Activated naive CD4-positive, alpha-beta T cell treated with anti-CD3 and anti-CD28 coated beads for 36 hours (primary cell): ENCODE measurements at regions not wholly inside any gene's neighbourhood (a gene's known extent, or its start where the extent isn't known, plus 50 kb on each side); places are given as distances from the start of the nearest gene placed in this dataset.

ENCODE experiments used
- CTCF ChIA-PET: fragments of 350-600 bp; sonication (Branson Sonifier 250); formaldehyde crosslinking; loops from one replicate; lab custom pipeline; 2021; ENCODE audit warnings: antibody characterized with exemption; lab: Charles Lee
- DNase-seq: peaks from one replicate; pipeline ENCODE4 v3.0.0-alpha.2; 2020
- H3K27ac Mint-ChIP-seq: one replicate; pipeline ENCODE4 v1.8.0; 2021; ENCODE audit warnings: mild to moderate bottlenecking, mixed read lengths
- H3K27me3 Mint-ChIP-seq: one replicate; pipeline ENCODE4 v1.8.0; 2021; ENCODE audit warnings: low read depth, mixed read lengths
- H3K36me3 Mint-ChIP-seq: one replicate; pipeline ENCODE4 v1.8.0; 2021; ENCODE audit warnings: low read depth, mixed read lengths
- H3K4me1 Mint-ChIP-seq: one replicate; pipeline ENCODE4 v1.8.0; 2021; ENCODE audit warnings: low read depth, mixed read lengths
- H3K4me3 Mint-ChIP-seq: one replicate; pipeline ENCODE4 v1.8.0; 2021; ENCODE audit warnings: mild to moderate bottlenecking, moderate library complexity, mixed read lengths
- H3K9me3 Mint-ChIP-seq: one replicate; pipeline ENCODE4 v1.8.0; 2021; ENCODE audit warnings: mixed read lengths
- intact Hi-C: fragments of 100-400 bp; cut with micrococcal nuclease; formaldehyde crosslinking; loops from one replicate; pipeline ENCODE4 v1.15.1; 2023

GRCh38 chr5:74285675-74286280 is 354.8 kb downstream of the ENC1 start:
- CTCF ChIA-PET, result no interaction called here
- Mint-ChIP-seq H3K4me3 (no peak overlapping the region), H3K27ac (no peak overlapping the region), H3K9me3 (no peaks in the 10 kb centered on the region), H3K36me3 (no peaks in the 10 kb centered on the region), H3K27me3 (peaks cover 20% of the 10 kb centered on the region), H3K4me1 (no peaks in the 10 kb centered on the region)
- no peak for DNase-seq
- intact Hi-C loops, result no loop called here

DNA sequence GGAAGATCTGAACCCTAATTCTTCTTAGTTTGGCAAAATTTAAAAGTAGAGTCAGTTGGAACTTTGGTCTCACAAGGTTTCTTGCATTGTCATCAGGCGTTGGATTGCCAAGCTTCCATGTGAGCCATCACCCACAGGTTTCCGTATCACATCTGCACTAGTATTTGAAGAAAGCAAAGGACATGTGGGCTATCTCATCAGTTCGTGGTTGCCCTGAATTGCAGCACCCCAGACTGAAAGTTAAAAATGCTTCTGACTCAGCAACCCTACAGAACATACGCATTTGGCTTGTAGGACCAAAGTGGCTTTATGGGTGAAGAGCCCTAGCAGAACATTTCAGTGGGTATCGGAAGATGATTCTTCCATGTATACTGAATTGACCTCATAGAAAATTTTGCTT is 358.0 kb downstream of the ENC1 start:
- CTCF ChIA-PET, result no interaction called here
- H3K4me3 Mint-ChIP-seq, result no peak overlapping the region

DNA sequence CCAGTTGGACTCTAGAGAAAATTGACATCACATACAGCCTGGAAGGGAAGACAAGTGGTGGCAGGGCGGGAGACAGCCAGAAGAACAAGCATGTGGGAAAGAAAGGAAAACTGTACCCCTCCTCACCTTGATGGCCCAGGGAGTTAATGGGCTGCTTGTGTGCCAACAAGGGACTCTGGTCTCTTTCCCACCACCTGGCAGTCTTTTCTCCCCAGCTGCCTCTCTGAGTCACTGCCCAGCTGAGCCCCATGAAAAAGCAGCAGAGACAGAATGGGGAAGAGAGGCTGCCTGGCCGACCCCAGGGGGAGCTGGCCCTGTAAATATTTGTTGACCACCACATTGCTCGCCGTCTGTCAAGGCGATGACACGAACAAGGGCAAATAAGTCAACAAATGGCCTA is 359.4 kb downstream of the ENC1 start:
- DNase-seq, result no peak
- Mint-ChIP-seq H3K4me3 (no peak overlapping the region), H3K27me3 (peaks cover 11% of the 10 kb centered on the region), H3K9me3 (no peaks in the 10 kb centered on the region), H3K27ac (no peak overlapping the region), H3K36me3 (no peaks in the 10 kb centered on the region), H3K4me1 (no peaks in the 10 kb centered on the region)
- intact Hi-C loops, result no loop called here
- CTCF ChIA-PET, result no interaction called here

More for the DNA sequence above, 358.0 kb downstream of the ENC1 start:
- H3K9me3 Mint-ChIP-seq, result no peaks in the 10 kb centered on the region
- no peaks in the 10 kb centered on the region for H3K4me1 Mint-ChIP-seq
- peaks cover 8% of the 10 kb centered on the region for H3K27me3 Mint-ChIP-seq
- H3K27ac Mint-ChIP-seq, result no peak overlapping the region
- H3K36me3 Mint-ChIP-seq, result no peaks in the 10 kb centered on the region
- intact Hi-C loops, result no loop called here
- DNase-seq, result no peak

- Mint-ChIP-seq H3K27ac (no peak overlapping the region), H3K9me3 (no peaks in the 10 kb centered on the region), H3K36me3 (no peaks in the 10 kb centered on the region), H3K27me3 (peaks cover 11% of the 10 kb centered on the region), H3K4me3 (no peak overlapping the region), H3K4me1 (no peaks in the 10 kb centered on the region)
- intact Hi-C loops, result no loop called here
- CTCF ChIA-PET, result no interaction called here
- no peak for DNase-seq
Measured at GRCh38 chr5:74280306-74280705, 360.2 kb downstream of the ENC1 start.

- no peaks in the 10 kb centered on the region for H3K4me1 Mint-ChIP-seq
- DNase-seq, result no peak
- H3K4me3 Mint-ChIP-seq, result no peak overlapping the region
- H3K9me3 Mint-ChIP-seq, result no peaks in the 10 kb centered on the region
- no peak overlapping the region for H3K27ac Mint-ChIP-seq
- H3K27me3 Mint-ChIP-seq, result peaks cover 10% of the 10 kb centered on the region
- H3K36me3 Mint-ChIP-seq, result no peaks in the 10 kb centered on the region
- intact Hi-C loops, result no loop called here
- CTCF ChIA-PET, result no interaction called here
Measured at GRCh38 chr5:74279244-74279643, 361.3 kb downstream of the ENC1 start.

GRCh38 chr5:74277418-74277817 is 363.1 kb downstream of the ENC1 start:
- H3K27me3 Mint-ChIP-seq, result peaks cover 7% of the 10 kb centered on the region
- intact Hi-C loops, result no loop called here

GRCh38 chr5:74275171-74275992 is 365.1 kb downstream of the ENC1 start:
- Mint-ChIP-seq H3K4me1 (no peaks in the 10 kb centered on the region), H3K36me3 (no peaks in the 10 kb centered on the region), H3K27ac (no peak overlapping the region), H3K4me3 (no peak overlapping the region), H3K27me3 (peaks cover 6% of the 10 kb centered on the region), H3K9me3 (no peaks in the 10 kb centered on the region)
- no peak for DNase-seq
- CTCF ChIA-PET, result no interaction called here
- intact Hi-C loops, result no loop called here

More at GRCh38 chr5:74277418-74277817, 363.1 kb downstream of the ENC1 start:
- Mint-ChIP-seq H3K4me1 (no peaks in the 10 kb centered on the region), H3K9me3 (no peaks in the 10 kb centered on the region), H3K36me3 (no peaks in the 10 kb centered on the region), H3K27ac (no peak overlapping the region), H3K4me3 (no peak overlapping the region)
- no peak for DNase-seq
- CTCF ChIA-PET, result no interaction called here

DNA sequence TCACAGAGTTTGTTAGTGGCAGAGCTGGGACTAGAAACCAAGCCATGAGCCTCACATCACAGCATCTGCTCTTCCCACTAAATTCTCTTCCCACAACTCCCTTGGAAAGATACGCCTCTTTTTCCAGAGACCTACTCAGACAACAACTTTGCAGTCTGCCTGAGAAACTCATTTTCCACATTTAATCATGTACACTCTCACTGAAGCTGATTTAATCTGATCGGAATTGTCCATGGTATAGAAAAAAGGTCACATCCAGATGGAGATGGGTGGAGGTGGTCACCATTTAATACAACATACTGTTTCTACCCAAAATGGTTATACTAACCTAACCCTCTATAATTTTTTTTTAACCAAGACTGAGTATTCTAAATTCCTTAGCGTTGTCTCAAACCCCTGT is 366.2 kb downstream of the ENC1 start:
- Mint-ChIP-seq H3K9me3 (no peaks in the 10 kb centered on the region), H3K27me3 (peaks cover 6% of the 10 kb centered on the region), H3K36me3 (no peaks in the 10 kb centered on the region), H3K4me1 (no peaks in the 10 kb centered on the region), H3K4me3 (no peak overlapping the region), H3K27ac (no peak overlapping the region)
- intact Hi-C loops, result no loop called here
- DNase-seq, result no peak
- CTCF ChIA-PET, result interaction anchor here (0.6 kb wide), 1 partner anchor 117 kb away, joined by 3 read pairs; no protein-coding TSS in a partner anchor

- intact Hi-C loops, result no loop called here
- no peak for DNase-seq
- no peaks in the 10 kb centered on the region for H3K36me3 Mint-ChIP-seq
- H3K27ac Mint-ChIP-seq, result no peak overlapping the region
- H3K4me3 Mint-ChIP-seq, result no peak overlapping the region
- H3K9me3 Mint-ChIP-seq, result no peaks in the 10 kb centered on the region
- peaks cover 6% of the 10 kb centered on the region for H3K27me3 Mint-ChIP-seq
- no peaks in the 10 kb centered on the region for H3K4me1 Mint-ChIP-seq
- CTCF ChIA-PET, result no interaction called here
Measured at GRCh38 chr5:74272831-74273451, 367.6 kb downstream of the ENC1 start.

- DNase-seq, result no peak
- no peaks in the 10 kb centered on the region for H3K9me3 Mint-ChIP-seq
- H3K4me1 Mint-ChIP-seq, result no peaks in the 10 kb centered on the region
- no peak overlapping the region for H3K4me3 Mint-ChIP-seq
- H3K27ac Mint-ChIP-seq, result no peak overlapping the region
- intact Hi-C loops, result no loop called here
- H3K27me3 Mint-ChIP-seq, result peaks cover 5% of the 10 kb centered on the region
- no peaks in the 10 kb centered on the region for H3K36me3 Mint-ChIP-seq
- CTCF ChIA-PET, result interaction anchor here (0.8 kb wide), 1 partner anchor 367 kb away, joined by 4 read pairs; no protein-coding TSS in a partner anchor
Measured at GRCh38 chr5:74272024-74272775, 368.3 kb downstream of the ENC1 start.

DNA sequence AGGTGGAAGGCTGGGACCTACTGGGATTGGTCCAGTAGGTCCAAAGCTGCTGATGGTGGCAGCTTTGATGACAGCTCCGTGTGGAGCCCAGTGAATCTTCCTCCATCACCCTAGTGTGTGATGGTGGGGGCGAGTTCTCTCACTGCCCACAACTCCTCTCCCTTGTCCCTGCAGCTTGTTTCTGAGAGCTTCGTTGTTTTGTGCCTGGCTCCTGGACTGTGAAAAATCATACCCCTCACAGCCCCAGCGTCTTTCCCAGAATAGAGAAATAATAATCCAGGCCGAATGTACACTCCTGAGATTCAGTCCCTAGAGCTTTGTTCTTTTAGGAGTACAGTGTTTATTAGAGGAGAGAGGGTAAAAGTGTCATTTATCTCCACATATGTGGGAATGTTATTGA is 372.2 kb downstream of the ENC1 start:
- Mint-ChIP-seq H3K27ac (no peak overlapping the region), H3K36me3 (no peaks in the 10 kb centered on the region), H3K9me3 (no peaks in the 10 kb centered on the region), H3K4me3 (no peak overlapping the region), H3K27me3 (no peaks in the 10 kb centered on the region), H3K4me1 (no peaks in the 10 kb centered on the region)
- DNase-seq, result no peak
- intact Hi-C loops, result no loop called here
- CTCF ChIA-PET, result no interaction called here

DNA sequence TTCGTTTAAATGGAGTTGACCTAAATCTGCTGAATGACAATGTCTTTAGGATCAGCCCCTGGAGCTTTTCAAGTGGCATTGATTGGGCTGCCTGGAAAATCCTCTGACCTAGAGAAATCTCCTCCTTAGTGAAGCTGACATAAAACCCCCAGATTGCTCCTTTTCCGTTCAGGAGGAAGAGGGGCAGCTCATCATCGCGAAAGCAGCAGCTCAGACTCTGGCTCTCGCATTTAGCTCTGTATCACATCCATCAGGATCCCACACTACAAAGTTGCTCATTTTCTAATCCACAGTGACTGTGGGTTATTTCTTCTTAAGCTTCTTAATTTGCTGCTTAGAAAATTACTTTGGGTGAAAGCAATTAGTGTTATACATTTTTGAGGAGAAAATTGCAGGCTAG is 373.7 kb downstream of the ENC1 start:
- H3K4me1 Mint-ChIP-seq, result no peaks in the 10 kb centered on the region
- H3K4me3 Mint-ChIP-seq, result no peak overlapping the region
- no peaks in the 10 kb centered on the region for H3K9me3 Mint-ChIP-seq
- DNase-seq, result no peak
- no peaks in the 10 kb centered on the region for H3K27me3 Mint-ChIP-seq
- CTCF ChIA-PET, result no interaction called here
- no peak overlapping the region for H3K27ac Mint-ChIP-seq
- no peaks in the 10 kb centered on the region for H3K36me3 Mint-ChIP-seq
- intact Hi-C loops, result no loop called here
